NCI-H460 (cell line): ENCODE measurements at regions not wholly inside any gene's neighbourhood (a gene's known extent, or its start where the extent isn't known, plus 50 kb on each side); places are given as distances from the start of the nearest gene placed in this dataset.

Experiments
- DNase-seq: peaks from one replicate; pipeline ENCODE4 v3.0.0-alpha.2; 2016; ENCODE audit warnings: low read depth; ENCODE audit errors: extremely low read depth

- no peak for DNase-seq
These were observed 158.2 kb upstream of the C14orf180 start for GRCh38 chr14:104421401-104421821.

- no peak for DNase-seq
These were observed 157.4 kb upstream of the C14orf180 start for GRCh38 chr14:104421892-104422828.

- DNase-seq, result no peak
These were observed 156.5 kb upstream of the C14orf180 start for GRCh38 chr14:104422837-104423681.

- no peak for DNase-seq
These were observed 155.7 kb upstream of the C14orf180 start for GRCh38 chr14:104423701-104424405.

GRCh38 chr14:104424406-104425072 lies 155.0 kb upstream of the C14orf180 start:
- no peak for DNase-seq

GRCh38 chr14:104425171-104425681 lies 154.3 kb upstream of the C14orf180 start:
- no peak for DNase-seq

- DNase-seq, result no peak
These were observed 153.6 kb upstream of the C14orf180 start for GRCh38 chr14:104425763-104426646.

- DNase-seq, result no peak
These were observed 152.3 kb upstream of the C14orf180 start for GRCh38 chr14:104427131-104427851.

- no peak for DNase-seq
These were observed 151.2 kb upstream of the C14orf180 start for GRCh38 chr14:104428333-104428851.

- no peak for DNase-seq
These were observed 150.7 kb upstream of the C14orf180 start for GRCh38 chr14:104428860-104429259.

GRCh38 chr14:104429291-104429861 lies 150.2 kb upstream of the C14orf180 start:
- DNase-seq, result no peak

- no peak for DNase-seq
These were observed 148.1 kb upstream of the C14orf180 start for GRCh38 chr14:104431351-104431928.

- no peak for DNase-seq
These were observed 147.5 kb upstream of the C14orf180 start for GRCh38 chr14:104431929-104432541.

GRCh38 chr14:104432611-104433231 lies 146.8 kb upstream of the C14orf180 start:
- no peak for DNase-seq

- DNase-seq, result no peak
These were observed 146.0 kb upstream of the C14orf180 start for GRCh38 chr14:104433401-104434213.
